K562 (cell line): ENCODE measurements at regions not wholly inside any gene's neighbourhood (a gene's known extent, or its start where the extent isn't known, plus 50 kb on each side); places are given as distances from the start of the nearest gene placed in this dataset.

ENCODE experiments used
- ATAC-seq: fragments of 200-7000 bp; cut with Tn5 transposase; 3 replicates; pipeline ENCODE4 v1.9.1; 2020; ENCODE audit warnings: moderate library complexity
- BruUV-seq: library from RNA; stranded (reverse); fragments of 400-500 nt; replicated peaks from 2 replicates; lab custom pipeline; 2021; lab: Mats Ljungman, UMichigan
- CTCF ChIA-PET: fragments of 300-600 bp; formaldehyde crosslinking; extraction: SDS; loops from one replicate; lab custom pipeline; 2021; ENCODE audit warnings: low intra/inter-chr PET ratio; lab: Yijun Ruan, JAX
- POLR2A ChIA-PET: fragments of 300-600, 350-650 bp; sonication (Branson Sonifier 250); formaldehyde crosslinking; extraction: SDS; loops from one replicate; lab custom pipeline; 2021; ENCODE audit warnings: antibody characterized with exemption, inconsistent platforms; lab: Yijun Ruan, JAX
- DNase-seq, 4 experiments: peaks; one replicate each; pipeline versions ENCODE4 v3.0.0 to v3.0.0-alpha.2; 2011 to 2018; ENCODE audit warnings: low spot score in 3 of 4, mixed read lengths in 3 of 4; ENCODE audit errors: extremely low read depth in 1 of 4
- FAIRE-seq: peaks from 2 replicates; lab custom pipeline; 2011; peaks lifted over from hg19 to GRCh38; lab: Jason Lieb, UNC
- H2AFZ ChIP-seq: 2 replicates; pipeline ENCODE4 v1.6.0; 2011; ENCODE audit warnings: low read depth, low read length, control low read depth, inconsistent platforms
- H3K27ac ChIP-seq: fragments of 200-600 bp; 3 replicates; pipeline ENCODE4 v1.8.0; 2011; ENCODE audit warnings: low read depth, mild to moderate bottlenecking, control low read depth, inconsistent platforms, low read length, moderate library complexity, mixed read lengths; ENCODE audit errors: extremely low read depth
- H3K27me3 ChIP-seq, 2 experiments: fragments of 300-600 bp in 1 of 2; 2 replicates in 1 of 2; 3 replicates in 1 of 2; pipeline versions ENCODE4 v1.6.0 to v1.8.0; 2011; ENCODE audit warnings: inconsistent platforms in 2 of 2, low read length in 2 of 2, mild to moderate bottlenecking in 1 of 2, mixed read lengths in 1 of 2, moderate library complexity in 1 of 2; ENCODE audit not compliant: control insufficient read depth in 2 of 2, insufficient read depth in 2 of 2
- H3K36me3 ChIP-seq: fragments of 300-600 bp; 3 replicates; pipeline ENCODE4 v1.8.0; 2011; ENCODE audit warnings: mild to moderate bottlenecking, low read length, inconsistent platforms; ENCODE audit not compliant: control insufficient read depth, insufficient read depth
- H3K4me1 ChIP-seq, 2 experiments: fragments of 200-600 bp in 1 of 2; replicated peaks in 1 of 2; 2 replicates in 1 of 2; 3 replicates in 1 of 2; pipeline versions ENCODE4 v1.5.1 to v1.8.0; 2011; ENCODE audit warnings: inconsistent platforms in 2 of 2, low read length in 2 of 2, mild to moderate bottlenecking in 1 of 2, mixed read lengths in 1 of 2, moderate library complexity in 1 of 2; ENCODE audit not compliant: control insufficient read depth in 2 of 2, insufficient read depth in 2 of 2
- H3K4me2 ChIP-seq: 2 replicates; pipeline ENCODE4 v1.6.1; 2011; ENCODE audit warnings: low read length, control low read depth, inconsistent platforms, mixed read lengths; ENCODE audit not compliant: insufficient read depth
- H3K4me3 ChIP-seq: fragments of 200-600 bp; sonication (generic), shearing (Covaris generic); 2 replicates; pipeline ENCODE4 v1.5.1; 2016; ENCODE audit warnings: control low read depth, inconsistent platforms
- H3K79me2 ChIP-seq: fragments of 200-600 bp; 3 replicates; pipeline ENCODE4 v1.8.0; 2011; ENCODE audit warnings: low read length, inconsistent platforms; ENCODE audit not compliant: control insufficient read depth, insufficient read depth
- H3K9ac ChIP-seq, 2 experiments: 2 replicates each; pipeline versions ENCODE4 v1.6.0 to v1.6.1; 2011; ENCODE audit warnings: low read depth in 2 of 2, low read length in 2 of 2, control low read depth in 1 of 2, inconsistent platforms in 1 of 2, mild to moderate bottlenecking in 1 of 2, mixed read lengths in 1 of 2; ENCODE audit not compliant: insufficient read depth in 1 of 2
- H3K9me1 ChIP-seq: one replicate; pipeline ENCODE4 v1.6.0; 2011; ENCODE audit warnings: inconsistent platforms, mild to moderate bottlenecking, low read length, moderate library complexity; ENCODE audit not compliant: control insufficient read depth, insufficient read depth
- H3K9me3 ChIP-seq: replicated peaks from 2 replicates; pipeline ENCODE4 v1.5.1; 2011; ENCODE audit warnings: low read depth, low read length, inconsistent platforms; ENCODE audit not compliant: control insufficient read depth, insufficient read depth
- H4K20me1 ChIP-seq: replicated peaks from 2 replicates; pipeline ENCODE4 v1.6.1; 2011; ENCODE audit warnings: low read length, inconsistent platforms, mixed read lengths; ENCODE audit not compliant: control insufficient read depth, insufficient read depth
- CHD2 ChIP-seq: IDR thresholded peaks from 2 replicates; pipeline ENCODE4 v1.6.1; 2011; ENCODE audit warnings: low read depth, low read length
- CREB1 ChIP-seq, 2 experiments: sonication (generic) in 1 of 2; formaldehyde crosslinking in 1 of 2; IDR thresholded peaks; 2 replicates each; pipeline versions ENCODE4 v1.6.1 to v1.8.0; 2012 to 2022; ENCODE audit warnings: inconsistent platforms in 1 of 2, mild to moderate bottlenecking in 1 of 2, missing genetic modification reagents in 1 of 2, moderate library complexity in 1 of 2
- EWSR1 ChIP-seq: fragments of 450-650 bp; IDR thresholded peaks from 2 replicates; pipeline ENCODE4 v1.6.1; 2018; ENCODE audit warnings: borderline replicate concordance, mild to moderate bottlenecking, low read depth, moderate library complexity; ENCODE audit not compliant: partially characterized antibody
- HDAC6 ChIP-seq: IDR thresholded peaks from 2 replicates; pipeline ENCODE4 v1.6.1; 2012; ENCODE audit warnings: low read depth, mild to moderate bottlenecking, control low read depth, inconsistent platforms, low read length, moderate library complexity
- HDAC8 ChIP-seq: fragments of 450-650 bp; IDR thresholded peaks from 2 replicates; pipeline ENCODE4 v1.6.1; 2016; ENCODE audit warnings: mild to moderate bottlenecking, missing genetic modification characterization, moderate library complexity, missing compliant biosample characterization
- HLTF ChIP-seq: fragments of 450-650 bp; IDR thresholded peaks from 2 replicates; pipeline ENCODE4 v1.6.1; 2016
- ID3 ChIP-seq, 2 experiments: fragments of 250-450 bp in 1 of 2; fragments of 450-650 bp in 1 of 2; sonication (Bioruptor Pico) in 1 of 2; IDR thresholded peaks; 2 replicates each; pipeline versions ENCODE4 v1.6.1 to v1.8.0; 2016 to 2021; ENCODE audit warnings: mild to moderate bottlenecking in 2 of 2, moderate library complexity in 2 of 2, missing compliant biosample characterization in 1 of 2, missing genetic modification characterization in 1 of 2
- ILF3 ChIP-seq: fragments of 450-650 bp; IDR thresholded peaks from 2 replicates; pipeline ENCODE4 v1.6.1; 2018; ENCODE audit warnings: antibody characterized with exemption, mild to moderate bottlenecking, moderate library complexity, borderline replicate concordance
- SIX5 ChIP-seq, 2 experiments: IDR thresholded peaks; 2 replicates each; pipeline ENCODE4 v1.6.1; 2011; ENCODE audit warnings: low read length in 2 of 2, borderline replicate concordance in 1 of 2, low read depth in 1 of 2, mild to moderate bottlenecking in 1 of 2, moderate library complexity in 1 of 2; ENCODE audit not compliant: insufficient read depth in 1 of 2
- SMAD4 ChIP-seq: fragments of 250-450 bp; sonication (Bioruptor Pico); conservative IDR thresholded peaks from 2 replicates; pipeline ENCODE4 v1.8.0; 2021; ENCODE audit warnings: inconsistent platforms, mild to moderate bottlenecking, moderate library complexity
- SNRNP70 ChIP-seq: fragments of 200-400 bp; formaldehyde crosslinking; optimal IDR thresholded peaks from 2 replicates; pipeline ENCODE3; 2017; ENCODE audit warnings: low read depth, low read length
- TAF7 ChIP-seq: fragments of 450-650 bp; IDR thresholded peaks from 2 replicates; pipeline ENCODE4 v1.6.1; 2016; ENCODE audit warnings: missing genetic modification characterization, missing compliant biosample characterization
- TAF9B ChIP-seq: fragments of 450-650 bp; IDR thresholded peaks from 2 replicates; pipeline ENCODE4 v1.6.1; 2018; ENCODE audit warnings: mild to moderate bottlenecking; ENCODE audit not compliant: partially characterized antibody
- VEZF1 ChIP-seq: fragments of 200-800 bp; sonication (Bioruptor generic); IDR thresholded peaks from 2 replicates; pipeline ENCODE4 v1.6.1; 2017; ENCODE audit warnings: missing genetic modification characterization, missing compliant biosample characterization
- ZBTB26 ChIP-seq: fragments of 450-650 bp; formaldehyde crosslinking; IDR thresholded peaks from 2 replicates; pipeline ENCODE4 v1.4.0; 2022; ENCODE audit warnings: missing genetic modification characterization
- ZNF121 ChIP-seq: sonication (generic); formaldehyde crosslinking; conservative IDR thresholded peaks from 2 replicates; pipeline ENCODE4 v1.8.0; 2022; ENCODE audit warnings: missing genetic modification reagents
- ZNF316 ChIP-seq: fragments of 450-650 bp; IDR thresholded peaks from 2 replicates; pipeline ENCODE4 v1.6.1; 2016
- WGBS: fragments of 100-300 bp; shearing (Covaris generic); methylation state at CpG from one replicate; pipeline ENCODE4 v1.1.6; 2016; ENCODE audit warnings: low coverage, mixed read lengths; ENCODE audit not compliant: insufficient coverage; ENCODE audit errors: missing lambda C conversion rate; 5-methylcytosine and 5-hydroxymethylcytosine counted together
- in situ Hi-C: fragments of 300-500 bp; cut with MboI; formaldehyde crosslinking; loops from 4 replicates; pipeline ENCODE4 v1.15.0; 2018; ENCODE audit warnings: inconsistent platforms, mixed read lengths
- intact Hi-C: fragments of 100-400 bp; cut with micrococcal nuclease; formaldehyde crosslinking; loops from 2 replicates; pipeline ENCODE4 v1.14.2; 2022

GRCh38 chr4:138292321-138292720 lies 50.2 kb upstream of the SLC7A11 start:
- Histone ChIP-seq H3K9me3 (no peaks in the 10 kb centered on the region), H3K9me1 (no peaks in the 10 kb centered on the region), H2AFZ (no peak overlapping the region), H3K27ac (no peak overlapping the region), H3K4me3 (no peak overlapping the region), H3K4me2 (no peak overlapping the region), H3K4me1 (no peaks in the 10 kb centered on the region), H4K20me1 (no peaks in the 10 kb centered on the region), H3K79me2 (no peaks in the 10 kb centered on the region), H3K27me3 (no peaks in the 10 kb centered on the region), H3K9ac (no peak overlapping the region), H3K36me3 (no peaks in the 10 kb centered on the region)
- ATAC-seq (no peak), DNase-seq (no peak), FAIRE-seq (no peak)
- 36% methylated on average over 3 of the region's 3 CpGs for WGBS
- POLR2A ChIA-PET = no interaction called here
- in situ Hi-C loops = no loop called here
- intact Hi-C loops = no loop called here
- BruUV-seq = no TSS peak
- TF ChIP-seq HDAC6 (no peak), VEZF1 (CRISPR knock-in tag) (no peak), CHD2 (no peak), SIX5 (IDR thresholded peaks at IDR 0.05; ENCODE audit: borderline replicate concordance in 1 of 2, insufficient read depth in 1 of 2, low read depth in 1 of 2, low read length in 2 of 2) (no peak), TAF9B (no peak), ZBTB26 (CRISPR knock-in tag) (no peak), ZNF121 (CRISPR knock-in tag) (no peak), SMAD4 (no peak), SNRNP70 (no peak), HLTF (no peak), ID3 (CRISPR knock-in tag; IDR thresholded peaks at IDR 0.05) (no peak), ID3 (tag; IDR thresholded peaks at IDR 0.05) (no peak), HDAC8 (tag) (no peak), ZNF316 (no peak), TAF7 (tag) (no peak), EWSR1 (no peak), CREB1 (IDR thresholded peaks at IDR 0.05) (no peak), CREB1 (CRISPR knock-in tag; IDR thresholded peaks at IDR 0.05) (no peak), ILF3 (no peak)
- CTCF ChIA-PET = no interaction called here
